Coronary artery (tissue), 2 donors: ENCODE measurements at regions not wholly inside any gene's neighbourhood (a gene's known extent, or its start where the extent isn't known, plus 50 kb on each side); places are given as distances from the start of the nearest gene placed in this dataset.

Experiments
- DNase-seq: peaks from one replicate; pipeline ENCODE4 v3.0.0-alpha.2; 2017; ENCODE audit warnings: low spot score
- H3K27ac ChIP-seq, 2 donors: fragments of 200-600 bp; sonication (generic); one replicate each; pipeline ENCODE4 v1.5.1; 2016 to 2019
- H3K4me3 ChIP-seq: fragments of 200-600 bp; sonication (generic); 2 replicates; pipeline ENCODE4 v1.5.1; 2016; ENCODE audit warnings: mild to moderate bottlenecking, moderate library complexity
- TF ChIP-seq, protein P1 (sequence below): fragments of 200-600 bp; sonication (generic); IDR thresholded peaks from one replicate; pipeline ENCODE4 v1.5.1; 2019; ENCODE audit warnings: antibody characterized with exemption

- DNase-seq: no peak
- Histone ChIP-seq H3K27ac (no peak overlapping the region), H3K4me3 (no peak overlapping the region)
- TF ChIP-seq, protein P1, sequence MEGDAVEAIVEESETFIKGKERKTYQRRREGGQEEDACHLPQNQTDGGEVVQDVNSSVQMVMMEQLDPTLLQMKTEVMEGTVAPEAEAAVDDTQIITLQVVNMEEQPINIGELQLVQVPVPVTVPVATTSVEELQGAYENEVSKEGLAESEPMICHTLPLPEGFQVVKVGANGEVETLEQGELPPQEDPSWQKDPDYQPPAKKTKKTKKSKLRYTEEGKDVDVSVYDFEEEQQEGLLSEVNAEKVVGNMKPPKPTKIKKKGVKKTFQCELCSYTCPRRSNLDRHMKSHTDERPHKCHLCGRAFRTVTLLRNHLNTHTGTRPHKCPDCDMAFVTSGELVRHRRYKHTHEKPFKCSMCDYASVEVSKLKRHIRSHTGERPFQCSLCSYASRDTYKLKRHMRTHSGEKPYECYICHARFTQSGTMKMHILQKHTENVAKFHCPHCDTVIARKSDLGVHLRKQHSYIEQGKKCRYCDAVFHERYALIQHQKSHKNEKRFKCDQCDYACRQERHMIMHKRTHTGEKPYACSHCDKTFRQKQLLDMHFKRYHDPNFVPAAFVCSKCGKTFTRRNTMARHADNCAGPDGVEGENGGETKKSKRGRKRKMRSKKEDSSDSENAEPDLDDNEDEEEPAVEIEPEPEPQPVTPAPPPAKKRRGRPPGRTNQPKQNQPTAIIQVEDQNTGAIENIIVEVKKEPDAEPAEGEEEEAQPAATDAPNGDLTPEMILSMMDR: peak; percentile 47
Measured at GRCh38 chr11:42524534-42525227, 787.1 kb upstream of the API5 start.

GRCh38 chr11:42526426-42526825, 785.4 kb upstream of the API5 start:
- TF ChIP-seq, protein P1: no peak
- Histone ChIP-seq H3K4me3 (no peak overlapping the region), H3K27ac (no peak overlapping the region)
- no peak for DNase-seq

- no peak overlapping the region for H3K27ac ChIP-seq
- TF ChIP-seq, protein P1: no peak
Measured at GRCh38 chr11:42528471-42528870, 783.3 kb upstream of the API5 start.

GRCh38 chr11:42528911-42529310, 782.9 kb upstream of the API5 start:
- DNase-seq: no peak
- TF ChIP-seq, protein P1: no peak

More at GRCh38 chr11:42528471-42528870, 783.3 kb upstream of the API5 start:
- no peak for DNase-seq
- H3K4me3 ChIP-seq: no peak overlapping the region

DNA sequence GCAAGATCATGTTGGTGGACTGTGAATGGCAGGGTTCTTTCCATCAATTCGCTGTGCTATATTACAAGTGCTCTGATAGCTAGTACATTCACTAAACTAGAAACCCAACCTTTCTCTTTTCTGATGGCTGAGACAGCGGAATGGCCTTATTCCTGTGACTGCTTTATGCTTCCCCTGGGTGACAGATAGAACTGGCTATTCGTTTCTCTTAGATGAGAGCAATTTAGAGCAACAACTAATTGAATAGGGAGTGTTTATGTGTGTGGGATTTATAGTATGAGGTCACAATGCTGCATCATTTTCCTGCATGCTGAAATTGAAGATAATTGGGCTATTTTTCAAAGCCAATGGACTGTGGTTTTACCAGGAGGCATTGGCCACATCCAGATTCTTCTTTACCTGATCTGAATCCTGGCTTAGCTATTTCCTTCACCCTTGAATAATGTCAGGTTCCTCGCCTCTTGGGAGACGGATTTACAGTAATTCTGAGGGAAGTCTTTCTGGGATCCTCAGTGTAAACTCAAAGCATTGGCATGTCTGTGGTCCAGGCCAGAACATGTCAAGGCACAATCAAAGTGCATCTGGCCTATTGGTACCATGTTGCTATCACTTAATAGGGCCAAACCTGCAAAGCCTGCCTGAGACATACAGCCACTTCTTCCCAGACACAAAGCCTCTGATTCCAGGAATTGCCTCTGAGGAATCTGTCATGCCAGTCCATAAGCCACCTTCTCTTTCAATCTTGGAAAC, 775.0 kb upstream of the API5 start:
- DNase-seq: no peak
- Histone ChIP-seq H3K4me3 (no peak overlapping the region), H3K27ac (no peak overlapping the region)
- TF ChIP-seq, protein P1: no peak

More at GRCh38 chr11:42528911-42529310, 782.9 kb upstream of the API5 start:
- H3K27ac ChIP-seq: no peak overlapping the region
- H3K4me3 ChIP-seq: no peak overlapping the region

- TF ChIP-seq, protein P1: no peak
Measured at GRCh38 chr11:42542336-42542735, 769.5 kb upstream of the API5 start.

More at GRCh38 chr11:42542336-42542735, 769.5 kb upstream of the API5 start:
- H3K27ac ChIP-seq: no peak overlapping the region
- DNase-seq: no peak
- H3K4me3 ChIP-seq: no peak overlapping the region
